ENCODE measurements at regions not wholly inside any gene's neighbourhood (a gene's known extent, or its start where the extent isn't known, plus 50 kb on each side); places are given as distances from the start of the nearest gene placed in this dataset.
"Not testable (repeated sequence)": the region's sequence is repeated elsewhere in the genome, so short reads cannot be mapped to it uniquely, and the experiment has no call there.

DNA sequence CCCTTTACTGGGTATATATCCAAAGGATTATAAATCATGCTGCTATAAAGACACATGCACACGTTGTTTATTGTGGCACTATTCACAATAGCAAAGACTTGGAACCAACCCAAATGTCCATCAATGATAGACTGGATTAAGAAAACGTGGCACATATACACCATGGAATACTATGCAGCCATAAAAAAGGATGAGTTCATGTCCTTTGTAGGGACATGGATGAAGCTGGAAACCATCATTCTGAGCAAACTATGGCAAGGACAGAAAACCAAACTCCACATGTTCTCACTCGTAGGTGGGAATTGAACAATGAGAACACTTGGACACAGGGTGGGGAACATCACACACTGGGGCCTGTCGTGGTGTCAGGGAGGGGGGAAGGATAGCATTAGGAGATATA lies 59.2 kb downstream of the CXorf49B start:
- H3K4me3 ChIP-seq; DNase-seq (ENCODE audit: low spot score); H3K27ac ChIP-seq: not testable (repeated sequence)

DNA sequence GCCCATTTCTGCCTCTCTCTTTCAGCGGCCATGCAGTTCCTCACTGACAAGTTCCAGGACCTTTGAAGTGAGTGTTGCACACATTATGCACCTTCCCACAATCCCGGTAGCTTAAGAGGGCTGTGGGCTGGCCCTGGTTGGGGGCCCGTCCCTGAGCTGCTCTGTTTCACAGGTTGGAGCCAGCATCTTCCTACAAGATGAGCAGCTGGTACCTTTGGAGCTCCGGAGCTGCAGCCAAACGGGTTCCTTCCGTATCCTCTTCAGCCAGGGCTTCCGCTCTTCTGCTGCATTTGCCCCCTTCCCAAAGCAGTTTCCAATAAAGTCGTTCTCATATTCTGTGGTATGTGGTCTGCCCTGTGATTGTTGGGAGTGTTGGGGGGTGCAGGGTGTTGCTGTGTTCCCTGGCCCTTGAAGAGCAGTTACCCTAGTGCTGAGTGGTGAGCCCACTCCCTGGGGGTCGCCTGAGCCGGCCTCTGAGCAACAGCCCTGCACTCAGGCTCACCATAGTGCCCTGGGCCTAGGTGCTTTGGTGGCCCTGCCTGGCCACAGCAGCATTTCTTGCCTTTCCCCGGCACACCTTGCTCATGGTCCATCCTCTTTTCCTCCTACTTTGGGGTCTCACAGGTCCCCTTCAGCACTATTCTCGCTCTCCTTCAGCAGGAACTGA lies 60.4 kb downstream of the CXorf49B start:
- TF ChIP-seq CTCF (IDR thresholded peaks at IDR 0.05): no peak

DNA sequence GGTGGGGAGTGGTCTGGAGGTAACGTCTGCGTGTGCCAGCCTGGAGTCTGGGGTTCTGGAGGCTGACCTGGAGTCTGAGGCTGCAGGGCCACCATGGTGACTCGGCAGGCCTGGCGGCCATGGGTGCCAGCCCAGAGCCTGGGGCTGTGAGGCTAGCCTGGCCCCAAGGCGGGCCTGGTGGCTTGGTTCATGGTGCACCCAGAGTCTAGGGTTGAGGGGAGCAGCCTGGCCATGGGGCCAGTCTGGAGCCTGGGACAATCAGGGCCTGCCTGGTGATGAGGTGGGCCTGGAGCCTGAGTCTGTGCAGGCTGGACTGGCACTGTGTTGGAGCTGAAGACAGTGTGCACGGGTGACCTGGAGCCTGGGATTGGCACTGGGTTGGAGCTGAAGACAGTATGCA lies 64.9 kb downstream of the CXorf49B start:
- DNase-seq (ENCODE audit: low spot score): no peak
- no peak for TF ChIP-seq CTCF (IDR thresholded peaks at IDR 0.05)
- Histone ChIP-seq H3K4me3 (no peak overlapping the region), H3K27ac (no peak overlapping the region)

More for the DNA sequence above, 60.4 kb downstream of the CXorf49B start:
- DNase-seq (ENCODE audit: low spot score): no peak
- Histone ChIP-seq H3K27ac (no peak overlapping the region), H3K4me3 (no peak overlapping the region)

- H3K27ac ChIP-seq; DNase-seq (ENCODE audit: low spot score); H3K4me3 ChIP-seq: not testable (repeated sequence)
Measured at GRCh38 chrX:71838092-71838491, 72.6 kb upstream of the NHSL2 start.

DNA sequence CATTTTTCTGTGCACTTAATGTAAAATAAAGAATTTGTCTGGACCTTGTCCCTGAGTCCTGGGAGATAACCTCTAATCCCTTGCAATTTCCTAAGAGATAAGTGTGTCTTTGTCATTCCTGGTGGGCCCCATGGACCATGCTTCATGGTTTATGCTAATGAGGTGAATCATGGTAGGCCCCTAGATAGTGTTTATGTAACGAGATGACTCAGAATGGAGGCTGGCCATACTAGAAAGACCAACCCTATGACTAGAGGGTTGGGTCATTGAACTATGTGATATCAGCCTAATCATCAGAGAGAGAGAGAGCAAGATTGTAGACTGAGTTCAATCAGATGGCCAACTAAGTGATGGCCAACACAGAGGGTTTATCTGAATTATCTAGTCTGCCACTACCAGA lies 64.2 kb upstream of the NHSL2 start:
- Histone ChIP-seq H3K4me3 (no peak overlapping the region), H3K27ac (no peak overlapping the region)
- no peak for DNase-seq (ENCODE audit: low spot score)
- no peak for TF ChIP-seq CTCF (IDR thresholded peaks at IDR 0.05)

DNA sequence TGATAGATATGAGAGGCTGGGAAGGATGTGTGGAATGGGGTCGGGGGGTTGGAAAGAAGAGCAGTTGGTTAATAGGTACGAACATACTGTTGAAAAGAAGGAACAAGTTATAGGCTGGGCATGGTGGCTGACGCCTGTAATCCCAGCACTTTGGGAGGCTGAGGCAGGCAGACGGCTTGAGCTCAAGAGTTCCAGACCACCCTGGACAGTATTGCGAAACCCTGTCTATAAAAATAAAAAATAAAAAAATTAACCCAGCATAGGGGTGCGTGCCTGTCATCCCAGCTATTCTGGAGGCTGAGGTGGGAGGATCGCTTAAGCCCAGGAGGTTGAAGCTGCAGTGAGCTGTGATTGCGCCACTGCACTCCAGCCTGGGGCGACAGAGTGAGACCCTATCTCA lies 58.5 kb upstream of the NHSL2 start:
- no peak overlapping the region for H3K27ac ChIP-seq
- no peak for DNase-seq (ENCODE audit: low spot score)
- H3K4me3 ChIP-seq: no peak overlapping the region
- TF ChIP-seq CTCF (IDR thresholded peaks at IDR 0.05): no peak

DNA sequence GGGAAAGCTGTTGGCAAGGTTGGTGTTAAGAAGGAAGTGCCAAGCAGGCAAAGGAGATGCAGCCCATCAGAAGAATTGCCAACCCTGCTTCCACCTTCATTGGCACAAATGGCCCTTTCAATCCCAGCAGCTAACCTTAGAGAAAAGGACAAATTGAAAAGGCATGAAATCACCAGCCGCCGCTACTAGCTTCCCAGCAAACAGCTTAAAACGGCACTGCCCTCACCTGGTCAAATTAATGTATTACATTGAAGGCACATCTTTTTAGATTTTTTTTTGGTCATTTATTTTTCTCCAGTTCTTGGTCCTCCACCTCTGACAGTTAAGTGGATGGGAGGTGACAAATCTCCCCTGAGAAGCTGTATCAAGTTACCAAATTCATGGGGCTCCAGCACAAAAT lies 51.0 kb upstream of the NHSL2 start:
- Histone ChIP-seq H3K27ac (no peak overlapping the region), H3K4me3 (no peak overlapping the region)
- TF ChIP-seq CTCF (IDR thresholded peaks at IDR 0.05): peak; percentile 29
- DNase-seq (ENCODE audit: low spot score): no peak

Measured in coronary artery (tissue), 2 donors.